ENCODE measurements at regions not wholly inside any gene's neighbourhood (a gene's known extent, or its start where the extent isn't known, plus 50 kb on each side); places are given as distances from the start of the nearest gene placed in this dataset.

DNA sequence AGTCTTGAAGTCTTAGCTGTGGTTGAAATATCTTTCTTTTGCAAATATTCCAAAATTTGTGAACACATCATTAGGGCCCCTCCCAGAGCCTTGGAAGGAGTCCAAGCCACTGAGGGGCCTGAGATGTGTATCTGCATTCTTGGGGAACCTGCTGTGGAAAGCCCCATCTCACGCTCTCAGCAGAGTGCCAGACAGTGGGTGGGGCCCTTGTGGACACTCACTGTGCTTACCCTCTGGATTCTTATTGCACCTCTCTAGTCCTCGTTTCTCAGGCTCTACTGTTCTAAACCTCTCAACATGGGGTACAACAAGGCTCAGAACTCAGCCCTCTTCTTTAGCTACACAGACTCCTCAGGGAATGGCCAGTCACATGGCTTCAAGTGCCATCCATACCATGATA is 416.2 kb upstream of the CDH4 start:
- Histone ChIP-seq H3K4me1 (ENCODE audit: control insufficient read depth in 1 of 2, insufficient read depth in 2 of 2, low read depth in 1 of 2, low read length in 1 of 2) (no peaks in the 10 kb centered on the region), H3K27me3 (ENCODE audit: insufficient read depth) (no peaks in the 10 kb centered on the region), H3K4me3 (ENCODE audit: low read depth in 2 of 2, low read length in 1 of 2) (no peak overlapping the region), H4K20me1 (ENCODE audit: insufficient read depth) (no peaks in the 10 kb centered on the region), H3F3A (replicated peaks; ENCODE audit: insufficient read depth) (no peaks in the 10 kb centered on the region), H3K36me3 (replicated peaks in 1 of 2; ENCODE audit: control insufficient read depth in 1 of 2, insufficient read depth in 2 of 2, low read length in 1 of 2) (no peaks in the 10 kb centered on the region), H3K9me3 (no peaks in the 10 kb centered on the region), H3K4me2 (no peak overlapping the region), H3K9ac (no peak overlapping the region), H3K9me2 (no peaks in the 10 kb centered on the region), H3K79me2 (ENCODE audit: insufficient read depth) (no peaks in the 10 kb centered on the region), H2AFZ (ENCODE audit: low read depth) (no peak overlapping the region), H3K27ac (ENCODE audit: low read depth in 2 of 2, low read length in 1 of 2) (no peak overlapping the region)
- WGBS (ENCODE audit: low lambda C conversion rate) = 10% methylated on average over 2 of the region's 2 CpGs
- DNase-seq = no peak
- ChIA-PET POLR2A (no interaction called here), CTCF (no interaction called here)
- TF ChIP-seq, protein P1, sequence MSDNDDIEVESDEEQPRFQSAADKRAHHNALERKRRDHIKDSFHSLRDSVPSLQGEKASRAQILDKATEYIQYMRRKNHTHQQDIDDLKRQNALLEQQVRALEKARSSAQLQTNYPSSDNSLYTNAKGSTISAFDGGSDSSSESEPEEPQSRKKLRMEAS (IDR thresholded peaks at IDR 0.05; ENCODE audit: low read depth) = no peak
- TF ChIP-seq FOXM1 (IDR thresholded peaks at IDR 0.05; ENCODE audit: low read depth) (no peak), TEAD4 (IDR thresholded peaks at IDR 0.05; ENCODE audit: borderline replicate concordance, insufficient read depth) (no peak), MEF2A (IDR thresholded peaks at IDR 0.05; ENCODE audit: borderline replicate concordance, low read depth) (no peak), NRF1 (IDR thresholded peaks at IDR 0.05; ENCODE audit: low read depth, low read length) (no peak)

DNA sequence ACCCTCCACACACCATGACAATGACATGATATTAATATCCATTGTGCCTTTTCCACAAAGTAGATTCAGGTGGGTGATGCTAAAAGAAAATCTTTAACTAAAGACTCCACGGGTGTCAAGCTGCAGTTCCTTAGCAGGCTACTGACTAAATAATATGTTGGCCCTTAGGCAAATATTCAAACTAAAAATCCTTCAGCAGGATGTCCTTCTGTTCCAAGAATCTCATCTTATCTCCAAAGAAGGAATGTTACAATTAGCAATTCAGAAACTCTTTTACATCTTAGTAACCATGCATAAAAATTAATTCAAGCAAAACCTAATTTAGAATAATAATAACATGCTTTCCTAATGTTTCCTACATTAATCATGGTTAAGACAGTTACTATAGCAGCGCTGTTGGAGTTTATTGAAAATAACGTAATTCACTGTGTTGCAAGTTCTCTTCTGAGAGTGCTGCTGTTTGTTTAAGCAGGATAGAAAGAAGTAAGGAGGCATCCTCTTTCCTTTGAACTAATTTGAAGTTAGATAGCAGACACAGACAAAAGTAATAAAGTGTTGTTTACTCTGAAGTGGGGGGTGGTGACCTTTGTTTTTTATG is 414.8 kb upstream of the CDH4 start:
- Histone ChIP-seq H2AFZ (ENCODE audit: low read depth) (no peak overlapping the region), H3K4me3 (ENCODE audit: low read depth in 2 of 2, low read length in 1 of 2) (no peak overlapping the region), H3K4me1 (ENCODE audit: control insufficient read depth in 1 of 2, insufficient read depth in 2 of 2, low read depth in 1 of 2, low read length in 1 of 2) (no peaks in the 10 kb centered on the region), H4K20me1 (ENCODE audit: insufficient read depth) (no peaks in the 10 kb centered on the region), H3K9me3 (no peaks in the 10 kb centered on the region), H3K36me3 (replicated peaks in 1 of 2; ENCODE audit: control insufficient read depth in 1 of 2, insufficient read depth in 2 of 2, low read length in 1 of 2) (no peaks in the 10 kb centered on the region), H3K4me2 (no peak overlapping the region), H3F3A (replicated peaks; ENCODE audit: insufficient read depth) (no peaks in the 10 kb centered on the region), H3K79me2 (ENCODE audit: insufficient read depth) (no peaks in the 10 kb centered on the region), H3K27me3 (ENCODE audit: insufficient read depth) (no peaks in the 10 kb centered on the region), H3K9me2 (no peaks in the 10 kb centered on the region), H3K27ac (ENCODE audit: low read depth in 2 of 2, low read length in 1 of 2) (no peak overlapping the region), H3K9ac (no peak overlapping the region)
- 18% methylated on average over 3 of the region's 3 CpGs for WGBS (ENCODE audit: low lambda C conversion rate)
- CTCF ChIA-PET = no interaction called here
- DNase-seq = no peak
- POLR2A ChIA-PET = no interaction called here
- no peak for TF ChIP-seq FOXM1 (IDR thresholded peaks at IDR 0.05; ENCODE audit: low read depth)
- TF ChIP-seq, protein P1 (IDR thresholded peaks at IDR 0.05; ENCODE audit: low read depth) = no peak
- TF ChIP-seq, protein P2, sequence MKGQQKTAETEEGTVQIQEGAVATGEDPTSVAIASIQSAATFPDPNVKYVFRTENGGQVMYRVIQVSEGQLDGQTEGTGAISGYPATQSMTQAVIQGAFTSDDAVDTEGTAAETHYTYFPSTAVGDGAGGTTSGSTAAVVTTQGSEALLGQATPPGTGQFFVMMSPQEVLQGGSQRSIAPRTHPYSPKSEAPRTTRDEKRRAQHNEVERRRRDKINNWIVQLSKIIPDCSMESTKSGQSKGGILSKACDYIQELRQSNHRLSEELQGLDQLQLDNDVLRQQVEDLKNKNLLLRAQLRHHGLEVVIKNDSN (IDR thresholded peaks at IDR 0.05; ENCODE audit: borderline replicate concordance, low read depth) = no peak
- TF ChIP-seq, protein P3, sequence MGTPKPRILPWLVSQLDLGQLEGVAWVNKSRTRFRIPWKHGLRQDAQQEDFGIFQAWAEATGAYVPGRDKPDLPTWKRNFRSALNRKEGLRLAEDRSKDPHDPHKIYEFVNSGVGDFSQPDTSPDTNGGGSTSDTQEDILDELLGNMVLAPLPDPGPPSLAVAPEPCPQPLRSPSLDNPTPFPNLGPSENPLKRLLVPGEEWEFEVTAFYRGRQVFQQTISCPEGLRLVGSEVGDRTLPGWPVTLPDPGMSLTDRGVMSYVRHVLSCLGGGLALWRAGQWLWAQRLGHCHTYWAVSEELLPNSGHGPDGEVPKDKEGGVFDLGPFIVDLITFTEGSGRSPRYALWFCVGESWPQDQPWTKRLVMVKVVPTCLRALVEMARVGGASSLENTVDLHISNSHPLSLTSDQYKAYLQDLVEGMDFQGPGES (IDR thresholded peaks at IDR 0.05; ENCODE audit: low read depth, low read length) = no peak
- no peak for TF ChIP-seq CHD2 (IDR thresholded peaks at IDR 0.05; ENCODE audit: low read length, partially characterized antibody)
- TF ChIP-seq, protein P4, sequence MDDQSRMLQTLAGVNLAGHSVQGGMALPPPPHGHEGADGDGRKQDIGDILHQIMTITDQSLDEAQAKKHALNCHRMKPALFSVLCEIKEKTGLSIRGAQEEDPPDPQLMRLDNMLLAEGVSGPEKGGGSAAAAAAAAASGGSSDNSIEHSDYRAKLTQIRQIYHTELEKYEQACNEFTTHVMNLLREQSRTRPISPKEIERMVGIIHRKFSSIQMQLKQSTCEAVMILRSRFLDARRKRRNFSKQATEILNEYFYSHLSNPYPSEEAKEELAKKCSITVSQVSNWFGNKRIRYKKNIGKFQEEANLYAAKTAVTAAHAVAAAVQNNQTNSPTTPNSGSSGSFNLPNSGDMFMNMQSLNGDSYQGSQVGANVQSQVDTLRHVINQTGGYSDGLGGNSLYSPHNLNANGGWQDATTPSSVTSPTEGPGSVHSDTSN (IDR thresholded peaks at IDR 0.05) = no peak
- no peak for TF ChIP-seq MEF2A (IDR thresholded peaks at IDR 0.05; ENCODE audit: borderline replicate concordance, low read depth)

Measured in SK-N-SH (cell line).